Glomerular endothelial cell (primary cell): ENCODE measurements at regions not wholly inside any gene's neighbourhood (a gene's known extent, or its start where the extent isn't known, plus 50 kb on each side); places are given as distances from the start of the nearest gene placed in this dataset.

Experiments used
- DNase-seq: peaks from one replicate; pipeline ENCODE4 v3.0.0-alpha.2; 2011; ENCODE audit warnings: low read depth, low spot score; ENCODE audit errors: extremely low read depth

DNA sequence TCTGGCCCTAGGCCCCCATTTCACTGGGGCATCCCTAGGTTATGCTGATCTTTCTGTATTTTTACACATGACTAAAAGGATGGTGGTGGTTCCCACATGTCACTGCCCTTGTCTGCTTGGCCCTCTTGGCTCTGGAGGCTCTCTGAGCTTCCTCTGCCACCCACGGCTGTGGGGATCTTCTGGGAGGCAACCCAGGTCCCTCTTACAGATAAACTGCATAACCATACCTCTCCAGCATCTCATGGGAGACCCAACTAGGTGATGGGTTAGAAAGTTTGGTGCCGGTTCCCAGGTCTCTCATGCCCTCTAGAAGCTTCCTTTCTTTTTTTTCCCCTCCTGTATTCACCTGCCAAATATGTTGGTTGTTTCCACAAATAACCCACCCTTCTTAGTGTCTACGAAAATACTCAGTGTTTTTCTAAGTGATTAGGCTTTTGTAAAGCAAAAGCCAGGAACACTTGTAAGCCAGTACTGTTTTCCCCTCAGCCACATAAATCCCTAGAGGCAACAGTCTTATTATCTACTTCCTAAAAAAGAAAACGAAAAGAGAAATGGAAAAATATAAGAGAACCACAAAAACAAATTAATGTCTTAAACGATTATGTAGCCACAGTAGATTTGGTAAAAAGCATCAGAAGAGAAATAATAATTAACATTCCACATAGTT lies 71.7 kb upstream of the SMLR1 start:
- no peak for DNase-seq

DNA sequence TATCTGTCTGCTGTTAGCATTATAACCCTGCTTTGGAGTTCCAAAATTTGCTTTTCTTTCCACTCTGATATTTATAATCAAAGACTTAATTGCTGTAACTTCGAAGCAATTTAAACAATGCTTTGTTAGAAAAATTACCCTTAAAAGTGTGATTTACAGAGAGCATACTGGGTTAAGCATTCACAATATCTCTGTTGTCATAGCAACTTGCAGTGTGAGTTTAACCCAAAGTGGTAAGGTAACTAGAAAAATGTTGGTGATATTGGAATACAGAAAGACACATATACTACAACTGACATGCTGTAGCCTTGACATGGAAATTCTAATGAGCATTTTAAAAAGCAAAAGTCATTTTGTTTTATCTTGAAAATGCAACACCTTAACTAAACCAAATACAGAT lies 70.4 kb upstream of the SMLR1 start:
- no peak for DNase-seq

- DNase-seq: no peak
These were observed 68.4 kb upstream of the SMLR1 start for GRCh38 chr6:130758813-130759212.

DNA sequence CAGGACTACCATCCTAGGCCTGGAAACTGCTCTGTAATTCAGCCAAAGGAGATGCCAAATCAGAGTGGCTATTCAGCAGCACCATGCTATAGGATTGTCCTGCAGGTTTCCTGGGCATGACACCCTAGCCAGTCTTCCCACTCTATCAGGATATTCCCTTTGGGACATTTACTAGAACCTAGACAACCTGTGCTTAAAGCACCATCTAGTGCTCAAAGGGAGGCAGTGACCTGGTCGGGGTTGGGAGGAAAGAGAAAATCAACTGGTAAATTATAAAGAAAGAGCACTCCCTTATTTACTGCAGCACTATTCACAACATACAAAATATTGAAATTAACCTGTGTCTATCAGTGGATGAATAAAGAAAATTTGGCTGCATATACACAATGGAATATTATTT lies 67.2 kb upstream of the SMLR1 start:
- DNase-seq: peak; percentile 16

DNA sequence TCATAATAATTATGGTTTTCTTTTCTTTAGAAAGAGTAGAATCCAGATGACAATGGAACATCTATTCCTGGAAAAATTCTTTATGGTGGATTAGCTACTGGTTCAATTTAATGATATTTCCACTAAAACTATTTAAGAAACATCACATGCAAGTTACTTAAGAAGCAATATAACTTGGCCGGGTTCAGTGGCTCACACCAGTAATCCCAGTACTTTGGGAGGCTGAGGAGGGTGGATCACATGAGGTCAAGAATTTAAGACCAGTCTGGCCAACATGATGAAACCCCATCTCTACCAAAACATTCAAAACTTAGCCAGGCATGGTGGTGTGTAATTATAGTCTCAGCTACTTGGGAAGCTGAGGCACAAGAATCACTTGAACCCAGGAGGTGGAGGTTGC lies 65.9 kb upstream of the SMLR1 start:
- no peak for DNase-seq

DNA sequence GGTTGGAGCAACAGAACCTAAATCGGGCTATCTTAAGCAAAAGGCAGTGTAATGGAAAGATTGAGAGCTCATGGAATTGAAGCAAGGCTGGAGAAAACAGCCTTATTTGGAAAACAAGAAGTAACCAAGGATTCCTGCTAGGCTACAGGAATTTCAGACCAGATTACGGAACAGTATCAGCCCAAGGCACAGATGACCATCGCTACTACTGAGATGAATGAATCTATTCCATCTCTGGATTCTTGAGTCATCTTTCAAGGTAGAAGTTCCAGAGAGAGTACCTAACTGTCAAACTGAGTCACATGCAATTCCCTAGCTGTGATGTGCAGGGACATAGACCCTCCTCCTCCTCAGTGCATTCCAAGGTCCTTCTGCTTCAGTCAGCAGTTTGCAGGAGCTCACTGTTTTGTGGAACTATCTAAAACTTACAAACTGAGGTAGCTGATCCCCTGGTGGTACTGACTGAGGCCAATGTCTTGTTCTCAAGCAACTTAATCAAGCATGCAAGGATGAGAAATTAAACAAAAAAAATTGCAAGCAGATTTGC lies 62.0 kb upstream of the SMLR1 start:
- DNase-seq: no peak

- no peak for DNase-seq
These were observed 60.7 kb upstream of the SMLR1 start for GRCh38 chr6:130766239-130767144.

DNA sequence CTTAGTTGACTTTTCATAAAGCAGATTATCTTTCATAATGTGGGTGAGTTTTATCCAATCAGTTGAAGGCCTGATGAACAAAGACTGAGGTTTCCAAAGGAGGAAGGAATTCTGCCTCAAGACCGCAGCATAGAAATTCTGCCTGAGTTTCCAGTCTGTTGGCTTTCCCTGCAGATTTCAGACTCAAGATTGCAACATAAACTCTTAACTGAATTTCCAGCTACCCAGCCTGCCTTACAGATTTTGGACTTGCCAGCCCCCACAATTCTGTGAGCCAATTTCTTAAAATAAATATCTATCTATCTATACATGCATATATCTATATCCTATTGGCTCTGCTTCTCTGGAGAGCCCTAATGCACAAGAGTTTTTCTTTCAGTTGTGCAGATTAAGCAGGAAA lies 57.3 kb upstream of the SMLR1 start:
- DNase-seq: no peak

DNA sequence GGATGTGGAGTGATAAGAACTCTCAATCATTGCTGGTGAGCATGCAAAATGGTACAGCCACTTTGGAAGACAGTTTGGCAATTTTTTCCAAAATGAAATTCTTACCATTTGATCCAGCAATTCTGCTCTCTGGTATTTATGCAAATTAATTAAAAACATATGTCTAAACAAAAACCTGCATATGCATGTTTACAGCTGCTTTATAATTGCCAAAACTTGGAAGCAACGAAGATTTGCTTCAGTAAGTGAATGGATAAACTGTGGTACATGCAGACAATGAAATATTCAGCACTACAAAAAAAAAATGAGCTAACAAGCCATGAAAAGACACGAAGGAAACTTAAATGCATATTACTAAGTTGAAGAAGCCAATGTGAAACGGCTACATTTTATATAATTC lies 55.5 kb upstream of the SMLR1 start:
- no peak for DNase-seq

DNA sequence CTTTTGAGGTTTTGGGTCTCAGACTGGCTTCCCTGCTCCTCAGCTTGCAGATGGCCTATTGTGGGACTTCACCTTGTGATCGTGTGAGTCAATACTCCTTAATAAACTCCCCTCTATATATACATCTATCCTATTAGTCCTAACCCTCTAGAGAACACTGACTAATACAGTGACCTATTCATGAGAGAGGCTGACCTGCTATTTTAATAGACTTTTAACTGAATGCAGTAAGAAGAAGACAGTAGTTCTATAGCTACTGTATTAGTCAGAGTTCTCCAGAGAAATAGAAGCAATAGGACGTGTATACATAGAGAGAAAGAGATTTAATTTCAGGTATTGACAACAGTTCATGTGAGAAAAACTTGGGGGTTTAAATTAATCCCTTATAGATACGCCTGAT lies 53.3 kb upstream of the SMLR1 start:
- no peak for DNase-seq

- no peak for DNase-seq
These were observed 51.7 kb upstream of the SMLR1 start for GRCh38 chr6:130775411-130776012.

- no peak for DNase-seq
These were observed 50.8 kb upstream of the SMLR1 start for GRCh38 chr6:130776287-130776925.
